ENCODE measurements at regions not wholly inside any gene's neighbourhood (a gene's known extent, or its start where the extent isn't known, plus 50 kb on each side); places are given as distances from the start of the nearest gene placed in this dataset.
"Not testable (repeated sequence)": the region's sequence is repeated elsewhere in the genome, so short reads cannot be mapped to it uniquely, and the experiment has no call there.

DNA sequence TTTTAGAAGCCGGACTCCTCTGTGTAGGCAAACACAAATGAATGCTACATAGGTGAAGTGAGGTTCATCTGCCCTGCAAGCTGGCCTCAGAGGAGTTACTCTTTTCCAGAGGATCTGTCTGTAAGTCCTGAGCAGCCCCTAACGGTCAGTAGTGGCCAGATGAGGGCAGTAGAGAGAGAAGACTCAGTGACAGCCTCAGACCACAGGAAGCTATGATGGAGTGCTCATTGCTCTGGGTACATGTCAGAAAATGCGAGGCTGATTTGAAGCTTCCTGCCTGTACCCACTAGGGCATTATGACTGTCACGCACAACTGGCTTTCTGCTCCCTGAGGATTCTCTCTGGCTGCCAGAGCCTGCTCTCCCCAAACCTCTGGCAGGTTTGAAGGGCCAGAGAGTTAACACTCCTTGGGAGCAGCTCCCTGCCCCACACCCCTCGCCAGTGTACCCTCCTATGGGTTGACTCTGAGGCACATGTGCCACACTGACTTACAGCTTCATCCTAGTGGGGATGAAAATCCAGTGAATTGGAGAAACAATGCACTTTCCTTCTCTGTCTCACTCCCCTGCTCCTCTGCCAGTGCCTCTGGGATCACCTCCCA is 141.5 kb downstream of the GABRG2 start:
- peak; percentile 71 for DNase-seq (ENCODE audit: low spot score)

DNA sequence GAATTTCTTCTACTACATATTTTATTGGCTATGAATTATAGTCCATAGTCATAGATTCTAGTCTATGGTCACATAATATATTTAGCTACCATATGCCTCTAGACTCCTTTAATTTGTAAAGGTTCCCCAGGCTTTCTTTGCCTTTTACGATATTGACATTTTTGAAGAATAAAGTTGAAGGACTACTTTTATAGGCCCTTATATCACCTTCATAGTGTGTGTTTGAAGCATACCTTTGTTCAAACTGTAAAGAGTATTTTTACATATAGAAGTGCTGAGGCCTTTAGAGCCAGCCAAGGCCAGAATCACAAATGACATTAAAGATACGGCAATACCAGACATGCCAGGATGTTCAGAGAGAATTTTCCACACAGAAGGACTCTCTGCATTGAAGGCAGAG is 147.0 kb downstream of the GABRG2 start:
- DNase-seq (ENCODE audit: low spot score) = no peak

GRCh38 chr5:162217037-162217436 is 149.5 kb downstream of the GABRG2 start:
- no peak for DNase-seq (ENCODE audit: low spot score)

DNA sequence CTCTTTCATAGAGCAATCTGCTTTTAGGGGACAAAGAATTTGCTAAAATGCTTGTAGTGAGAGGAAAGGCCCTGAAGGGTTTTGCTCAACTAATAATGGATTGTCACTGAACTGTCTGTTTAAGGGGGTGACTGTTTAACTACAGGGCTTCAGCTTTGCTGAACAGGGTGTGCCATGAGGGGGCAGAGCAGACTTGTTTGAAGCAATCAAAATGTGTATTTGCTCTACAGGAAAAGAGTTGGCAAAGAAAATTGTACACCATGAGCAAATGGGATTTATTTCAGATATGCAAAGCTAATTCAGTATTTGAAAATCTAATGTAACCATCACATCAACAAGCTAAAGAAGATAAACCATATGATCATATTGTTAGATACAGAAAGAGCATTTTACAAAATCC is 154.3 kb downstream of the GABRG2 start:
- DNase-seq (ENCODE audit: low spot score) = no peak

DNA sequence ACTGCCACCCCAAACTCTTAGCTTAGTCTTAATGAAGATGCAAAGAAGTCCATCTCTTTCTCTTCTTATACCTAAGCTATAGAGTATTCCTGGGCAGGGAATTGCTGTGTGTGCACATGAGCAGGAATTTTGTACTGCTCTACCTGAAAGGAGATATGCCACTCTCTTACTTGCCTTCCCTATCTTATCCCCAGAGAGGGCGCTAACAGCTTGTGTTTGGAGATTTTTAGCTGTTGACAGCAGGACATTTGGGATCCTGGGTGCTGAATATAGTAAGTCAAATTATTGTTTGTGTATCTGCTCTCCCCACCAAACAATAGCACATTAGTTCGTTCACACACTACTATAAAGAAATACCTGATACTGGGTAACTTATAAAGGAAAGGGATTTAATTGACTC is 159.5 kb downstream of the GABRG2 start:
- no peak for DNase-seq (ENCODE audit: low spot score)

DNA sequence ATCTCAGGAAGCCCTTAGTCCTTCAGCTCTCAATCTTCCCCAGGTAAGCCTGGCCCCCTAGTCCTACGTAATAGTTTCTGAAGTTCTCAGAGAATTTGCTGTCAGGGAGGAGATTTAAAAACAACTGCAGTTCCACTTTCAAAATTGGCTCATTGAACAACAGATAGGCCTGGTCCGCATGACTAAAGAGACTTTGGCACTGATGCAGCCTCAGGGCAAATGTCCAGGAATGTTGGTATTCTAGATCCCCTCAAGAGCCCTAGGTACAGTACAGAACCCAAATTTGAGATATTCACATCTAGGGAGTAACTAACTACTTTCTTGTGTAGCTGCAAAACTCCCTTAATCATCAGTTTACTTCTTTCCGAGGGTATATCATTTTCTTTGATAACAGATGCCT is 162.8 kb downstream of the GABRG2 start:
- no peak for DNase-seq (ENCODE audit: low spot score)

GRCh38 chr5:162231522-162231921 is 163.9 kb downstream of the GABRG2 start:
- DNase-seq (ENCODE audit: low spot score) = no peak

GRCh38 chr5:162240734-162241133 is 173.2 kb downstream of the GABRG2 start:
- DNase-seq (ENCODE audit: low spot score) = no peak

GRCh38 chr5:162242416-162242815 is 174.8 kb downstream of the GABRG2 start:
- no peak for DNase-seq (ENCODE audit: low spot score)

- DNase-seq (ENCODE audit: low spot score) = no peak
These were observed 176.1 kb downstream of the GABRG2 start for GRCh38 chr5:162243651-162244050.

DNA sequence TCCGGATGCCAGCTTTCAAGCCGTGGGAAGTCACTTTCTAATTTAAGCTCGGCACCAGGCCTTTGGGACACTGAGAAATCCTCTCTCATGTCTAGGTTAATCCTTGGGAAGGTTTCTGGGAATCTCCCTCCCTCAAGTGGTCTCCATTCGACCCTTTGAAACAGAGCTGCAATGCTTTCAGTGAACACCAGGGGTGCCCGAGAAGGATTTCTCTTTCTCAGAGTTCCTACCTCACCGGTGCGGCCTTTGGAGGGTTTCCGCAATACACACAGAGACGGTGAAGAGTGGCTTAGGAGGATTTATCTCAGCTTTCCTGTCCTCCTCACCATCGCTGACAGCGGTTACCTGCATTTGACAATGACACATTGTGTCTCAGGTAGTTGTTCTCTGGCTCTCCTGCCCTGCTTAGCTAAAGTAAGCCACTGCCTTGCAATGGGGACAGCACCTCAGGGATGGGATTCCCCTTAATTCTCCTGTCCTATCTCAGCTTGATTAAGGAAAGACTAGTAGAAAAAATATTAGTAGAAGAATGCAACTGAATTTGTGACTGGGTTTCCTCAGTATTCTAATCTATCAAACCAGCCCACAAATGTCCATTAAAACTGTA is 180.6 kb downstream of the GABRG2 start:
- DNase-seq (ENCODE audit: low spot score) = no peak

DNA sequence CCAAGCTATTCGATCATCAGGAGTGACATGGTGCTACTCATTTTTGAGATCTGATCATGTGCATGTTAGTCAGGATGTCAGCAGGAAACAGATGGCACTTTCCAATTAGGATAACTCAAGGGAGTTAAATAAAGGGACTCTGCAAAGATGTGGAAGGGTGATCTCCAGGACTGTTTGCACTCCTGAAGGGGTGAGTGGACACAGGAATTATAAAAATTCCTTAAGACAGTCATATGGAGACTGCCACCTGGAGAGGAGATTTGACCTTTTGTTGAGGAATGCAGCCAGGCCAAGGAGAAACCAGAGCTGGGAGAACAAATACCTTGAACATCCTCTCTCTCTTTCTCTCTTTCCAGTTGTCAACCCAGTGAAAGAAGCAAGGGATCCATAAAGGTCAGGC is 189.1 kb downstream of the GABRG2 start:
- DNase-seq (ENCODE audit: low spot score) = no peak

DNA sequence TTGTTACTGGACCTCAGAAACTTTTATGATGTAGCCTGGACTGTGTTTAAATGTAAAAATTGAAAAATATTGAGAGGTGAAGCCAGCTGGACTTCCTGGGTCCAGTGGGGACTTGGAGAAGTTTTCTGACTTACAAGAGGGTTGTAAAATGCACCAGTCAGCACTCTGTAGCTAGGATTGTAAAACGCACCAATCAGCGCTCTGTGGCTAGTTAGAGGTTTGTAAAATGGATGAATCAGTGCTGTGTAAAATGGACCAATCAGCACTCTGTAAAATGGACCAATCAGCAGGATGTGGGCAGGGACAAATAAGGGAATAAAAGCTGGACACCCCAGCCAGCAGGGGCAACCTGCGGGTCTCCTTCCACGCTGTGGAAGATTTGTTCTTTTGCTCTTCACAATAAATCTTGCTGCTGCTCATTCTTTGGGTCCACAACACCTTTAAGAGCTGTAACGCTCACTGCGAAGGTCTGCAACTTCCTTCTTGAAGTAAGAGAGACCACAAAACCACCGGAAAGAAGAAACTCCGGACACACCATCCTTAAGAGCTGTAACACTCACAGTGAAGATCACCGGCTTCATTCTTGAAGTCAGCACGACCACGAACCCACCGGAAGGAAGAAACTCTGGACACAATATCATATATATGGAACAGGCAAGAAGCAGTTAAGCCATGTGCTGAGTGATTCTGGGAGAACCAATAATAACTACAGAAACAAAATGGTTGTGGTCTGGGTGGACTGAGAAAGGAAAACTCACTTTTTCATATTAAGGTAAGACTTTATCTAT is 201.3 kb downstream of the GABRG2 start:
- DNase-seq (ENCODE audit: low spot score) = no peak

DNA sequence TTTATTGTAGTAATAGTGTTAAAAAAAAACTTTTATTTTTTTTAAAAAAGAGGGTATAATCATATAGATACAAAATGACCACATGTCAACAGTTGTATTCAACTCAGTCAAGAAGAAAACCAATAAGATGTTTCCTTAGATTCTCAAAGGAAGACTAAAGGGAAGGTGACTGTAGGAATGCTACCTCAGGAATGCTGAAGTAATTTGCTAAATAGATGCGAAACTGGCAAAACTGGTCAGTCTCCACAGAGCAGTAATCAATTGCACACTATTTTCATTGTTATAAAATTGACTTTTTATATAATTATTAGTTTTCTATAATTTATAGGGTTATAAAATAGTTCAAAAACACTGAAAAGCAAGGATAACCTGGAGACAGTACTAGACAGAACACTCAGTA is 204.8 kb downstream of the GABRG2 start:
- no peak for DNase-seq (ENCODE audit: low spot score)

- peak; percentile 34 for DNase-seq (ENCODE audit: low spot score)
These were observed 207.1 kb downstream of the GABRG2 start for GRCh38 chr5:162274679-162275078.

DNA sequence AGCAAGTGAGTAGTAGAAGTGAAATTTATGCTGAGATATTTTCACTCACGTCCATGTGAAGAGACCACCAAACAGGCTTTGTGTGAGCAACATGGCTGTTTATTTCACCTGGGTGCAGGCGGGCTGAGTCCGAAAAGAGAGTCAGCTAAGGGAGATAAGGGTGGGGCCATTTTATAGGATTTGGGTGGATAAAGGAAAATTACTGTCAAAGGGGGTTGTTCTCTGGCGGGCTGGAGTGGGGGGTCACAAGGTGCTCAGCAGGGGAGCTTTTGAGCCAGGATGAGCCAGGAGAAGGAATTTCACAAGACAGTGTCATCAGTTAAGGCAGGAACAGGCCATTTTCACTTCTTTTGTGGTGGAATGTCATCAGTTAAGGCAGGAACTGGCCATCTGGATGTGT is 207.8 kb downstream of the GABRG2 start:
- DNase-seq (ENCODE audit: low spot score) = not testable (repeated sequence)

DNA sequence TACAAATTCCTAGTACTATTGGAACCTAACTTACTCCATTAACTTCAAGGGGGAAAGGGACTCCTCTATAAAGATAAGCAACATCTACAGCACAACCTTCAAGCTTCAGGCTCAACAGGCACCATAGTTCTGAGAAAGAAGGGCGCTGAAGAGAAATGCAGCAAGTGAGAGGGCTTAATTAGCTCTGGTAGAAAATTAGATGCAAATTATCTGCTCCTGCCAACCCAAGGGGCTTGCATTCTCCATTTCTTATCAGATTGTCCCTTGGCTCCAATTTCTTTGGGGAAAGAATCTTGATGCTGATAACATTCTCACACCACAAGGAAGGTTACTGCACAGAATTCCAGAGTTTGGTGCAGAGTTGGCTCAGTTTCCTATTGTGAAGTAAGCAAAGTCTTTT is 214.6 kb downstream of the GABRG2 start:
- DNase-seq (ENCODE audit: low spot score) = no peak

DNA sequence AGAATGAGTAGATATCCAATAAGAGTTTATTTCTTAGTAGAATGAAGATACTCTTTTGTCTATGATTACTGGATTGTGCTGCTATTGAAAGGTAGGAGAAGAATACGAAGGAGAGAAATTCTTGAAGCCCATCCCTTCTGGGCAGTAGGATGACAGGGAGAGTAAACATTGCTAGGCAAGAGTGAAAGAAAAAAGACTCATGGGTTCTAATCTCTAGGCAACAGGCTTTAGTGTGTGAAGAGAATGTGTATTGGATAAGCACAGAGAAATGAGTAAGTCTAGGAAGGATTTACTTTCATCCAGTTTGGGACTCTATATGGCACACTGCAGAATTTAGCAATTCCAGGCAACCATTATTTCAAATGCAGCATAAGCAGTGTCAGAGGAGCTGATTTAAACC is 216.0 kb downstream of the GABRG2 start:
- DNase-seq (ENCODE audit: low spot score) = no peak

DNA sequence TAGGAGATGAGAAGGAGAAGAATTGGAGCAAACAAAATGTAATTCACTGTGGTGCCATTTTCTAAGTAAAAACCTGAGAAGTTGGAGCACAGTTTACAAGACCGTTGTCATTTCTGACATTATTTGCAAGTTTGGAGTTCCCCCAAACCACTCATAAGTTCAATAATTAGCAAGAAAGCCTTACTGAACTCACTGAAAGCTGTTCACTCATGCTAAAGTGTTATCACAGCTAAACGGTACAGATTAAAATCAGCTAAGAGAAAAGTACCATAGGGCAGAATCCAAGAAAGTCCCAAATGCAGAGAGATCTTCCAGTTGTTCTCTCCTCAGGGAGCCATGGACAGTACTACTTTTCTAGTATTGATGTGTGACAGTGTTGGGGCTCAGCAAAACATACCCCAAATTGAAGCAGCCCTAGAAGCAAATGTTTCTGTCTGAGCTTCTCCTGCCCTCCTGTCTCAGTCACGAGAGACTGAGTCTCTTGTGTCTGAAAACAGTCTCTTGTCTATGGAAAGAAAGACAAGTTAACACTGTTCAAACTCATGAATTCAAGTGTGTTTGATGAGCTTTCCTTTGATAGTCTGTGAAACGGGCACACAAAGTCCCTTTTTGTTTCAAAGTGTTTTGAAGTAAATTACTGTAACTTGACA is 221.2 kb downstream of the GABRG2 start:
- DNase-seq (ENCODE audit: low spot score) = no peak

DNA sequence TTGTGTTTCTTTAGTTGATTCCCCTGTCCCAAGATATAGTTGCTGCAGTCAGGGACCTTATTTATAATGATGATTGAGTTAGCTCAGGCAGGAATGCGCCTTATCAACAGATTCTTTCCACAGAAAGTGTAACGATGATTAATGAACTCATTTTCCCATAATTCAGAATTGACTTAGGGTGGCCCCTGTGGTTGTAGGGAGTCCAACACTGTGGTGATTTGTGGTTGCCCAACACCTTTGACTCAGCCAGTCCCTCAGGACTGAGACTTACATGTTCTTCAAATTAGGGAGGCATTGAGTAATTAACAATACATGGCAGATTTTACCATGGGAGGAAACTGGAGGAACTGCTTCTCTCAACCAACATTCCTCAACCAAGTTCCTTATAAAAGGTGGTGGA is 221.9 kb downstream of the GABRG2 start:
- DNase-seq (ENCODE audit: low spot score) = no peak

GRCh38 chr5:162299793-162300192 is 232.2 kb downstream of the GABRG2 start:
- DNase-seq (ENCODE audit: low spot score) = no peak

GRCh38 chr5:162301356-162301755 is 233.8 kb downstream of the GABRG2 start:
- no peak for DNase-seq (ENCODE audit: low spot score)

GRCh38 chr5:162323466-162323865 is 255.9 kb downstream of the GABRG2 start:
- no peak for DNase-seq (ENCODE audit: low spot score)

Data from Ammon's horn (tissue), 1 donor.